Suprapubic skin (tissue), 4 donors: ENCODE measurements at regions not wholly inside any gene's neighbourhood (a gene's known extent, or its start where the extent isn't known, plus 50 kb on each side); places are given as distances from the start of the nearest gene placed in this dataset.

Source experiments
- CTCF ChIP-seq, 2 donors: fragments of 200-600 bp in 1 of 2; fragments of 450-650 bp in 1 of 2; sonication (generic) in 1 of 2; IDR thresholded peaks; one replicate each; pipeline ENCODE4 v1.5.1; 2016 to 2019; ENCODE audit warnings: antibody characterized with exemption in 2 of 2, mild to moderate bottlenecking in 1 of 2, moderate library complexity in 1 of 2
- EP300 ChIP-seq: sonication (generic); formaldehyde crosslinking; IDR thresholded peaks from one replicate; pipeline ENCODE4 v1.6.1; 2017; ENCODE audit warnings: antibody characterized with exemption
- POLR2A ChIP-seq, 2 donors: fragments of 450-650 bp; IDR thresholded peaks; one replicate each; pipeline ENCODE4 v1.6.1; 2017; ENCODE audit warnings: antibody characterized with exemption in 2 of 2, mild to moderate bottlenecking in 2 of 2, moderate library complexity in 2 of 2
- POLR2AphosphoS5 ChIP-seq, 3 donors: sonication (generic); formaldehyde crosslinking; IDR thresholded peaks; one replicate each; pipeline ENCODE4 v1.6.1; 2017; ENCODE audit warnings: antibody characterized with exemption in 3 of 3

GRCh38 chr12:89205517-89205916 is 146.8 kb downstream of the DUSP6 start:
- TF ChIP-seq CTCF (IDR thresholded peaks at IDR 0.05) (no peak), POLR2A (IDR thresholded peaks at IDR 0.05) (no peak), POLR2AphosphoS5 (IDR thresholded peaks at IDR 0.05) (no peak), EP300 (no peak)
